GM13976 (cell line): ENCODE measurements at regions not wholly inside any gene's neighbourhood (a gene's known extent, or its start where the extent isn't known, plus 50 kb on each side); places are given as distances from the start of the nearest gene placed in this dataset.

ENCODE experiments used
- DNase-seq: peaks from one replicate; pipeline ENCODE4 v3.0.0; 2012; ENCODE audit warnings: low spot score
- in situ Hi-C: fragments of 300-500 bp; cut with MboI; formaldehyde crosslinking; loops from one replicate; pipeline ENCODE4 v1.12.0; 2022; ENCODE audit warnings: low sequenced_read_pairs, mixed read lengths, inconsistent platforms; ENCODE audit not compliant: unreplicated experiment
- TF ChIP-seq, protein P1 (sequence below): IDR thresholded peaks from 2 replicates; pipeline ENCODE4 v1.5.1; 2012; ENCODE audit warnings: borderline replicate concordance, mild to moderate bottlenecking; ENCODE audit not compliant: insufficient read depth; ENCODE audit errors: extremely low read depth, missing control alignments, control extremely low read depth

DNA sequence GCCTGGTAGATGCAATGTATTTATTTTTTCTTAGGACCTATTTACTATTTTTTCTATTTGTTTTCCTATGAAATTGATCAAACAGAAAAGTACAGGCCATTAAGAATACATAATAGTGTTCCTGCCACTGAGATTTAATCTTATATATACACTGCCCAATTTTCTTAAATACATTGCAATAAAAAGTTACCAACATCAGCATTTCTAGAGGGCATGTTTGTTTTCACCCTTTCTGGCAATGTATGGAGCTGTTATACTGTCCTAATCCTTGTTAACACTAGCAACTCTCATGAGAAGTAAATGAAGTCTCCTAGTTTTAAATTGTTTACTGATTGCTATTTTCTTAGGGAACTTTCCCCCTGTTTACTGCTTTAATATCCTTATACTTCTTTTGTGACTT, 359.1 kb upstream of the SEMA3A start:
- no peak for DNase-seq
- TF ChIP-seq, protein P1, sequence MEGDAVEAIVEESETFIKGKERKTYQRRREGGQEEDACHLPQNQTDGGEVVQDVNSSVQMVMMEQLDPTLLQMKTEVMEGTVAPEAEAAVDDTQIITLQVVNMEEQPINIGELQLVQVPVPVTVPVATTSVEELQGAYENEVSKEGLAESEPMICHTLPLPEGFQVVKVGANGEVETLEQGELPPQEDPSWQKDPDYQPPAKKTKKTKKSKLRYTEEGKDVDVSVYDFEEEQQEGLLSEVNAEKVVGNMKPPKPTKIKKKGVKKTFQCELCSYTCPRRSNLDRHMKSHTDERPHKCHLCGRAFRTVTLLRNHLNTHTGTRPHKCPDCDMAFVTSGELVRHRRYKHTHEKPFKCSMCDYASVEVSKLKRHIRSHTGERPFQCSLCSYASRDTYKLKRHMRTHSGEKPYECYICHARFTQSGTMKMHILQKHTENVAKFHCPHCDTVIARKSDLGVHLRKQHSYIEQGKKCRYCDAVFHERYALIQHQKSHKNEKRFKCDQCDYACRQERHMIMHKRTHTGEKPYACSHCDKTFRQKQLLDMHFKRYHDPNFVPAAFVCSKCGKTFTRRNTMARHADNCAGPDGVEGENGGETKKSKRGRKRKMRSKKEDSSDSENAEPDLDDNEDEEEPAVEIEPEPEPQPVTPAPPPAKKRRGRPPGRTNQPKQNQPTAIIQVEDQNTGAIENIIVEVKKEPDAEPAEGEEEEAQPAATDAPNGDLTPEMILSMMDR, result no peak
- in situ Hi-C loops, result no loop called here

DNA sequence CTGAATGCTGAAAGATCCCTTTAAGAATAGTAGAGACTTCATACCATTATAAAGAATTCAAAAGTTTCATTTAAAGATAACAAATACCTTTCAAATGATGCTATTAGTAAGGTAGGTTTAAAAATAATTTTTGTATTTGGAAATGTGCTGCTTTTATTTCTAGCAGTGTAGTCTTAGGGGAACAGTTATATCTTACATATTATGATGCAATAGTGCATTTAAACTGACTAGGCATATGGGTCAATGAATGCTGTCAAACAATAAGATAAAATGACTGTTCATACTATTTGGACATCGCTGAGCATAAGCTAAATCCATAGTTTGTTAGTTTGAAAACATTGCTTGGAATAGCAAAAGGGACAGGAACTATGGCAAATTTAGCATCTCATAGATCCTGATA, 354.8 kb upstream of the SEMA3A start:
- no peak for DNase-seq
- in situ Hi-C loops, result no loop called here
- TF ChIP-seq, protein P1, result no peak

DNA sequence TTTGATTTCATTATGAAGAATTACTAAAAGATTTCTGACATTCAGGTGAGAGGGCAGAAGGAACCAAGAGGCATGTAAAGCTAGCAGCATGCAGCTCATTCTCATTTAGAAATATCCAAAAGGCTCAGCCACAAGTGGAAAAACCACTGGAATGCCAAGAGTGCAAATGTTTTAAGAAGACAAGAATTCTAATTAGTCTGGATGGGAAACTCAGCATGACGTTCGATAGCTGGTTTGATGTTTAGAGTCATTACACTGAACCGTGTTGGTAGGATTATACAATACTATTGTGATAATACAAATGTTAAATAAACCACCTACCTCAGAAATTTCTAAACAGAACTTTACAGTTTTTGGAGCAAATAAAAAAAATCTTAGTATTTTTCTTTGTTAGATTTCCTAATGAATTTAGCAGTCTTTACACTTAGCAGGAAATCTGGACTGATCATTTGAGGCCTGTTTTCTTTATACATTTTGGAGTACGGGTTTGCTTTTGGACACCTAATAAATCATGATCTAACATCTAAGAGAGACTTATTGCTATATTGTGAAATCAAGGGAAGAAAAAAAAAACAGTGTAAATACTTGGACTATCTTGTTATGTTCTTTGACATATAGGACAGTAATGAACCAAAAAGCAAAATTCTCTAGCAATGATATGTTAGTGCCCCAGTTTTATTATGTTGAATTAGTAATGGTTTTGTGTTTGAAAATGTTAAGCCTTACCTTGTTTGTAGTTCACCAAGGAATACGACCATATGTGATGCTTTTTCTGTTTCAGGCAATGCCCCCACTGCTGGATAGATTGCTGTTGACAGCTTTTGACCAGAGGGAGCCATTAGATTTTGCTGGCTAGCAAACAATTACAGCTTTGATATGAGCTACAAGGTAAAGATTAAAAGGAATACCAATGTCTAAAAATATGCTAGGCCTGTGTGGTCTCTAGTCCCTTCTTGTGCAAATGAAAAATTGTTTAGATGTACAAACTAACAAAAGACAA, 354.1 kb upstream of the SEMA3A start:
- in situ Hi-C loops, result no loop called here
- no peak for DNase-seq
- TF ChIP-seq, protein P1, result no peak

DNA sequence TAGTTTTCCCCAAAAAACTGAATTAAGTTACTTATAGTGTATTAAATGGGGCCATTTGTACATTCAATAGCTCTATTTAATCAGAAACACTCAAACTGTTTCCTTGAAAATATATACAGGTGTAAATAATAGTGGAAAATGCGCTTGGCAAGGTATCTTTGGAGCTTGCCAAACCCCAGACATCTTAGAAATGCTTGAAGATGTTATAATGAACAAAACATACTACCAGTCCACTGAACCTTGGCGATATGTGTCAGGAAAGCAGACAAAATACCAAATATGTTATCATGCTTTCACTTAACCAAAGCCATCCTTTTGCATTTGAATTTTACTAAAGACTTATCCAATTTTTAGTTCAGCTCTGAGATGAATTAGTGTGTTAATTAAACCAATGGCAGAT, 352.7 kb upstream of the SEMA3A start:
- DNase-seq, result no peak
- in situ Hi-C loops, result no loop called here
- TF ChIP-seq, protein P1, result no peak

DNA sequence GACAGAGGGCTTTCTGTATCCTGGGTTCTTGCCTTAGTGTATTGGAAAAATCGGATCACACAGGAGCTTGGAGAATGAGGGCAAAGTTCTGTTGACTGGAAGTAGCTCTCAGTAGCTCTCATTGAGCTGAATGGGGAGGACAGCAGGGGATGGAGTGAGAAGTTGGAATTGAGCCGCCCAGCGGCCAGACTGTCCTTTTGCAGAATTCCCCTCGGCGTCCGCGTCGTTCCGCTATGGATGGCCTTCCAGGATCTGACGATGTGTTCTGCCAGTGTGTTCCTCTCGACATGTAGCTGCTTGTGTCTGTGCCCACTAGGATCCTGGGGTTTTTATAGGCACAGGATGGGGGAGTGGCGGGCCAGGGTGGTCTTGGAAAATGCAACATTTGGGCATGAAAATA, 351.8 kb upstream of the SEMA3A start:
- TF ChIP-seq, protein P1, result no peak
- DNase-seq, result no peak
- in situ Hi-C loops, result no loop called here

DNA sequence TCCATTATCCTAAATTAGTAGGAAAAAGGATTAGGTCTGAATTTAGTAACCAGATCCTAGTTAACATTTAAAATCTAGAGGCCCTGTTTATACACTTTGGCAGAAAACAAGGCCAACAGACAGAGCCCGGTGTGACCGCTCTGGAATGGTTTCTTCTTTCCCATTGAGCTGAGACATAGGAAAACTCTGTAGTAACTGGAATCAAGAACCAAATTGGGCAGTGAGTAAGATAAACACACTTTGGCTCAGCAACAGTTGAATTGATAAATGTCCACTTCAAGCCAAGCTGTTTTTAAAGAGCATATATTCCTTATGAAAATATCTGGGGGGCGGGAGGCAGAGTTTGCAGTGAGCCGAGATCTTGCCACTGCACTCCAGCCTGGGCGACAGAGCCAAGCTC, 343.7 kb upstream of the SEMA3A start:
- in situ Hi-C loops, result no loop called here
- no peak for DNase-seq

More for the DNA sequence above, 343.7 kb upstream of the SEMA3A start:
- TF ChIP-seq, protein P1, result no peak
